Suppressor macrophage treated with lipopolysaccharide for 4 hours (primary cell): ENCODE measurements at regions not wholly inside any gene's neighbourhood (a gene's known extent, or its start where the extent isn't known, plus 50 kb on each side); places are given as distances from the start of the nearest gene placed in this dataset.

ENCODE experiments used
- DNase-seq: peaks from one replicate; pipeline ENCODE4 v3.0.0-alpha.2; 2020

DNA sequence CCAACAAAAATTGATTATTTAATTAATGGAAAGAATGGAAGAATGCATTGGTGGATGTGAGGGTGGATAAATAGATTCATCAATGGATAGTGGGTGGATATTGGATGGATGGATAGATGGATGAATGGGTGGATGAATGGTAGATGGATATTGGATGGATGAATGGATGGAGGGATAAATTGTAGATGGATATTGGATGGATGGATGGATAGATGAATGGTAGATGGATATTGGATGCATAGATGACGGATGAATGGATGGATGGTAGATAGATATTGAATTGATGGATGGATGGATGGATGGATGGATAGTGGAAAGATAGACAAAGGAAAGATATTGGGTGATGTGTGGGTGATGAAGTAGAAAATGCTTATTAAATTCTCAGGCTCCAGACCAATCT lies 123.6 kb upstream of the KAZN start:
- DNase-seq = no peak

DNA sequence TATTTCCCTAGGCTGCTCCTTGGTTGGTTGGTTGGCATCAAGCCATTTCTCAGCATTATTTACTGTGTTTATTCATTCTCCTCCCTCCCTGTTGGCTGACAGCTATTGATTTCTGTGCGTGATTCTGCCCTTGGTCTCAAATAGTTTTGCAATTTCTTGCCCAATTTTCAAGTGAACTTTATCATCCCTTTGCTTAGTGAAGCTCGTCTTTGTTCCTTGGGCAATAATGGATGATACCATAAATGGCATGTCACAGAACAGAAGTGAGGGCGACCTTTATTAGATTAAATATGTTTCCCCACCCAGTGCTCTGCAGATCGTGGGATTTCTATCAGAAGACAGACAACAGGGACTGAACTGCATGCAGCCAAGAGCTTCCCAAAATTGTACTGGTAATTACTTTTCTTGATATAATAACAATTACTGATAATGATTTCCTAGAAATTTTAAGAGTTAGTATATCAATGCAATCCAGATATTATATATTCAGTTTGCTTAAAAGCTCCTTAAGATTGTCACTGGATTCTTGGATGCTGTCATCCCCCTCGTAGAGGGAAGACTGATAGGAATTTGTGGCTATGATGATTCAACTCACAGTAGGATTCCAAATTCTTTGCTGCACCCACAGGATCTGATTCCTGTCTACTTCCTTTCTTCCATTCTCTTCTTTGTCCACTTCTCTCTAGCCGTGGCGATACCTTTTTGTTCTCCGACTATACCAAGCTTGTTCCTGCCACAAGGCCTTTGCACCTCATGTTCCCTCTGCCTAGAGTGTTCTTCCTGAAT lies 122.1 kb upstream of the KAZN start:
- DNase-seq = no peak

DNA sequence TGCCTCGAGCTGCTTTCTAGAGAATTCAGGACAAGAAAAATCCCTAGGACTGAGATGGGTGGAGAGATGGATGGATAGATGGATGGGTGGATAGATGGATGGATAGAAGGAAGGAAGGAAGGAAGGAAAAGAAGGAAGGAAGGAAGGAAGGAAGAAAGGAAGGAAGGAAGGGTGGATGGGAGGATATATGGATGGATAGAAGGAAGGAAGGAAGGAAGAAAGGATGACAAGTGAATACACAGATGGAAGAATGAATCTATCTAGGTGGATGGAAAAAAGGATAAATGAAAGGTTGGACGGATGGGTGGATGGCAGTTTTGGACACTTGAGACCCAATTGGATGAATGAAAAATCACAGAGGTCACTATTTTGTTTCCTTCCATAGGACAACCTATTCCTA lies 120.4 kb upstream of the KAZN start:
- no peak for DNase-seq

DNA sequence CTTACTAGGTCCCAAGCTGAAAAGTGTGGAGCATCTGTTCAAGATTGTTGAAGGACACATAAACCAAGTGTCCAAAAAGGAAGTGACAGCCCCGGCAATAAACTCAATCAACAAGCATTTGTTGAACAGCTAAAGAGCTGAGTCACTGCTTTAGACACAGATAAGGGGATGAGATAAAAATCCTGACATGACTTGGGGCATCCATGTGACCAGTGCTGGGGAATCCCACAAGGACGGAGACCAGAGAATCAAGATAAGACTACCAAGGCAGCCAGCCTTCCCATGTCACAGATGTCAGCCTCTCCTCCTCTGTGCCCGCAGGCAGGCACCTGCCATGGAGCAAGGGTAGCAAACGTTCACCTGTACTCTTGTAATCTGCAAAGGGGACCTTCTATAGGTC lies 118.6 kb upstream of the KAZN start:
- no peak for DNase-seq

DNA sequence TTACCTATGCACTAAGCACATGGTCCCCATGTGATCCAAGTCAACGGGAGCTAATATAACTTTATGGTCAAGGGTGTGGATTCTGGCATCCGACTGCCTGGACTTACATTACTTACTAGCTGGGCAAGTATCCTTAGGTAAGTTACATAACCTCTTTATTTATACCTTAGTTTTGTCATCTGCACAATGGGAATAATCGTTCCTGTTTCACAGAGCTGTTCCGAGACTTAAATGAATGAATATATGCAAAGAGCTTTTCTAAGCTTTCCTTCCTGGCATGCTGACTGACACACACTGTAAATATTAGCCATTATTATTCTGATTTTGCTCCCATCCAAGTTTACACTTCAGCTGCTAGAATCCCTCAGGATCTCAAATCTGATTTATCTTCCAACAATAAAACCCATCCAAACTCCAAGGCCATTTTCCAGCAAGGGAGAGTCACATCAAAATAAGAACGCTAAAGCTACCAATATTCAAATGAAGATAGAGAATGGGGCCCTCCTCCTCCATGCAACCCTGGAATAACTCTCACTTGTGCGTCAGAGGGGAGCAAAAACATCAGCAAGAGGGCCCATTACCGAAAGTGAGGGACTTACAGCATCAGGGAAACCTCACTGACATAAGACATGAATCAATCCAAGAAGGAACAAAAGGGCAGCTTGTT lies 115.6 kb upstream of the KAZN start:
- no peak for DNase-seq

DNA sequence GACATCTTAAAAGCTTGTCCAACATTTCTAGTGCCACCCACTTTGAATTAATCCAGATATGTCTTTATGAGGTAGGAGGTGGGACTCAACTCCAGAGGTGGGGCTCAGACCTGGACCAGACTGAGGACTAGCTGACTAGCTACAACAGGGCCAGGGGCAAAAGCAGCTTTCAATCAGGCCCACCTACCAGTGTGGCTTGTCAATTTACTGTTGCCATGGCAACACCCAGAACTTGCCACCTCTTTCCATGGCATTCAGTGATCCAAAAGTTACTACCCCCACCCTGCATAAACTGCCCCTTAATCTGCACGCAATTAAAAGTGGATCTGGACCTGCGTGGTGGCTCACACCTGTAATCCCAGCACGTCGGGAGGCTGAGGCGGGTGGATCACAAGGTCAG lies 113.2 kb upstream of the KAZN start:
- DNase-seq = no peak

DNA sequence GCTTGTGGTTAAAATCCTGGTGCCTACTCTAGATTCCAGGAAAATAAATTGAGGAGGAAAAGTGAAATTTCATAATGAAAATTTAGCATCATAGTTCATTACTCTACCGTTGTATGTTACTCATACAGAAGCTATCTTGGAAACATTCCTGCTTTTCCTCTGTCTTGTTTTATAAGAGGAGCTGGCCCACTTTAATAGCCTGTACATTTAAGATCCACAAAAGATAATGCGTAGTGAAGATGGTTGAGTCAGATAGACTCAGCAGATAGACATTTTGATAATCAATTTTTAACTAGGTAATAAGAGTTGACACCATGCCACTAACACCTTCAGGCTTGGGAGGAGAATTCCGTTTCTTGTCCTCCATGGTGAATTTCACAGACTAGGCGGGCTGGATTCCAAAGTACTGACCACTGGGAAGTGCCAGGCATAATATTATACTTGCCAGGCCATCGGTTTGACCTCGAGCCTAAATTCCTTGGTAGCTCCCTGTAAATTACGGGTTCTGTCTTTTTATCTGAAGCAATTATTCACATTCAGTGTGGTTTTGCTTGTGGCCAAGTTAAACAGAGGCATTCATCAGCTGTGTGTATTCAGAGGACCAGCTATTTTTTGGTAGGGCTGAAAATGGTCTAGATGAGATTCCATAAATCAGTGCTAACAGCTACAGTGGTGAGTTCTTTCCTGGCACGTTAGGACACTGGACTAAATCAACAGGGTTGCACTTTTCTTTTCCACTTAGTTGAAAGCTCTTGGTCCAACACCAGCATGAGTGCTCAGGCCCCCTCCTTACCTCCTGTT lies 111.9 kb upstream of the KAZN start:
- no peak for DNase-seq

DNA sequence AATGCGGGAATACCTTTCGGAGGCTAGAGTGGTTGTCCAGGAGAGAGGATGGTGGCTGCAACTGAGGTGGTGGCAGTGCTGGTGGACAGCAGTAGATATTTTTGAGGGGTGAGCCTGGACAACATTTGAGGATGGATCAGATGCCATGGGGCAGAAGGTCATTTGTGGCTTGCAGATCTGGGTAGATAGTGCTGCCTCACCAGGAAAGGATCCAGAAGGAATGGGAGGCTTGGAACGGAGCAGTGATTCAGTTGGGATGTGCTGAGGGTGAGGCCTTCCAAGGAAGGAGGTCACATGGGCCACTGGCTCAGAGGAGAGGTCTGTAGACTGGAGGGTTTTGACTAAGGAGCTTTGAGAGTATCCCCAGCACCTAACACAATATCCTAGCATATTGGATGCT lies 110.8 kb upstream of the KAZN start:
- DNase-seq = no peak

DNA sequence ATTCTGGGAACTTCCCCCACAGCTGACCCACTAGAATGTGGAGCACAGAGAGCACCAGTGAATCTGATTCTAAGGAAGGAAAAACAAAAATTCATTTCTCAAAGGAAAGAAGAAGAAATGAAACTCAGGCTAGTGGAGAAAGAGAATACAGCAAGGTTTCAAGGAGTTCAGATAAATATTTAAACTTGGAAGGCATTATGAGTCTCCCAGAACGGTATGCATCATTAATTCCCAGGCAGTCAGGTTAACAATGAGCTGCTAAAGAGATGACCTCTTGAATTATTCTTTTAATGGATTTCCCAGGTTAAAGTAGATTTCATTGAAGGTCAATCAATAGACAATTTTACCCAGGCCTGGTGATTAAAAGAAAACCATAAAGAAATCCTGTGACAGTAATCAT lies 103.6 kb upstream of the KAZN start:
- DNase-seq = no peak

DNA sequence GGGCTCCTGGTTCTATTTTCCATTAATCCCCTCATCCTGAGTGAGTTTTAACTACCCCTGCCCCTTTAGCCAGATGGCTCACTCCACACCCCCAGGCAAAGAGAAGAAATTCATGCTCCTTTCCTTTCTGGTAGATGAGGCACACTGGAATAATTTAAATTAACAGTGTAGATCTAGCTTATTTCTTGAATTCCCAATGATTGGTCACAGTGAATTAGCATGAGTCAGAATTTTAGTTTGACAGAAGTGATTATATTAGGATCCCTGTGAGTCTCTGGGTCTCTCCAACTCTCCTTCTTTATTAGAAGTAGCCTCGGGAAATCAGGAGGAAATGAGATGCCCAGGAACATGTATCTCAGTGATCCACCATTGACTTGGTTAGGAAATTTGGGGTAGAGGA lies 103.1 kb upstream of the KAZN start:
- DNase-seq = no peak

DNA sequence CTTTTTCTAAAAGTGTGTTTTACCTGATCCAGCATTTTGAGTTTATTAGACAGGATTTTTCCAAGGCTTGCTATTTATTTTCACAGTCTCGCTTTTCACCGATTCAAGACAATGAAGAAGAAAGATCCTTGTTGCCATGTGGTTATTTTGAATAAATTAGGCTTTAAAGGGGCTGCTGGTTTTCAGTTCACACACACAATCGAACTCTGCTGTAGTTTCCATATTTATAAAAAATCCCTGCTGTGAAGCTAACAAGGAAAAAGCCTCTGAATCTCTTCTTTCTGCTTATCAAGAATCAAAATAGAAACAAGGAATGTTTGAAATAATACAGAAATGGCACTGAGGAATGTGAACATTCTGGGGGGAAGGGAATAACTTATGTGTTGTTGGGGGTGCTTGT lies 102.5 kb upstream of the KAZN start:
- no peak for DNase-seq

DNA sequence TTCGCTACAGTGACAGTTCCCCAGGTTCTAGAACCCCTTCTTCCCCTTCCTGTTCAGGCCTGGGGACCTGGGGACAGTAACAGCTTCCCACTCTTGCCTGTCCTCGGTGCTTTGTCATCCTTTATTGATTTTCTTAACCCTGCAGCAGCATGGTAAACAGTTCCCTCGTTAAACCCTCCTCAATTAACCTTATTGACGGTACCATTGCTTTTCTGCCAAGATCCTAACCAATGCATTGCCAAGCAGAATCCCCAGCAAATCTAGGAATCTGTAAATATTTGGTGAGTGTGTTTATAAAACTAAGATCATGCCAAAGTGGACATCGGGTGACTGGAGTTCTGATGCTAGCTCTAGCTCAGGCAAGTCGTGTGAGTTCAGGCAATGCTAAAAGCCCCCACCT lies 99.6 kb upstream of the KAZN start:
- DNase-seq = no peak

DNA sequence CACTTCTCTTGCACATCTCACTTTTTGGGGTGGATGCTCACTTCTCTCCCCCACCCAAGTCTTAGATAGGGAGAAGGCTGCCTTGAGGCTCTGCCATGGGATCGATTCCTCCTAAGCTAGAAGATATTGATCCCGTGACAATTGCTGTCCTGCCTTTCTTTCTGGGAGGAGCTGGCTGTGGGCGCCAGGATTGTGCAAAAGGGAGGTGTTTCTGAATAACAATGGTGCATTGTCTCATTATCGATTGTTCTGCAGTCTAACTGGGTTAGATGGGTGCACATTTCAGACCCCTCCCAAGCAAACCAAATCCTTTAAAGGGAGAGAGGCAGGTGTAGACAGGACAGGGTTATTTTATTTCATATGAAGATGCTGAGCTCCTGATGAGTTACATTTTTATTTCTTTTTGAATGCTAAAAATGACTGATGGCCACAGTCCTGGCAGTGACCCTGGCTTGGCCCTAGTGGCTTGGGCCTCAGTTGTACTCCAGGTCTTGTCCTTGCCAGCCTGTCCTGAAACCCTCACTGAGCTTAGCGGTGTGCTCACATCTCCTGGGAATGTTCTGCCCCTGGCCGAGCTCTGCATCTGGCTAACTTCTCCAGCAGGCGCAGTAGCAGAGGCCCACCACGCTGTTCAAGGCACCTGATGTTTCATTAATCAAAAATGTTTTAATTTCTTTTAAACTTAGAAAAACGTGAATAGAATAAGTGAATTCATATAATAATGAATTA lies 99.0 kb upstream of the KAZN start:
- DNase-seq = no peak

DNA sequence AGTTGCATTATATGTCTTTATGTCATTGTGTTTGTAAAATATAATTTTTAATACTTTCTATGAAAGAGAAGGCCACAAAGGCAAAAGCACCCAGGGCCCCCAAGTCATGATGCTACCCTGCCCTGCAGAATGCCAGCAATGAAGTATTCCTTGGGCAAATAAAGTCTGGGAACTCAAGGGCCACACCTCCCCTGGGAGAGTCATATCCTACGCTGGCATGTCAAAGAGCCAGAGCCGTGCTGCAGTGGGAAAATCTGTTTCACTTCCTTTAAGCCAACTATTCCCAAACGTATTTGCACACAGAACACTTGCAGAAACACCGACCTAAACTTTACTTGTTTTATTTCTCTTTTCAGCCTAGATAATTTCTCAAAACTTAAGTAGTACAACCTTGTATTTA lies 98.4 kb upstream of the KAZN start:
- no peak for DNase-seq

DNA sequence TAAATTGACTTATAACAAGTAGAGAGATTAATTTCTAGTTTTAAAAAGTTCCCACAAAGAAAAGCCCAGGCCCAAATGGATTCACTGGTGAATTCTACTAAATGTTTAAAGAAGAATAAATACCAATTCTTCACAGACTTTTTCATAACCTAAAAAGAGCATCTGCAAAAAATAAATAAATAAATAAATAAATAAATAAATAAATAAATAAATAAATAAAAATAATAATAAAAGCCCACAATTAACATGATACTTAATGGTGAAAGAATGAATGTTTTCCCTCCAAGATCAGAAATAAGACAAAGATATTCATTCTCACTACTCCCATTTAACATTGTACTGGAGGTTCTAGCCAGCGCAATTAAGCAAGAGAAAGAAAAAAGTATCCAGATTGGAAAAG lies 97.6 kb upstream of the KAZN start:
- no peak for DNase-seq

DNA sequence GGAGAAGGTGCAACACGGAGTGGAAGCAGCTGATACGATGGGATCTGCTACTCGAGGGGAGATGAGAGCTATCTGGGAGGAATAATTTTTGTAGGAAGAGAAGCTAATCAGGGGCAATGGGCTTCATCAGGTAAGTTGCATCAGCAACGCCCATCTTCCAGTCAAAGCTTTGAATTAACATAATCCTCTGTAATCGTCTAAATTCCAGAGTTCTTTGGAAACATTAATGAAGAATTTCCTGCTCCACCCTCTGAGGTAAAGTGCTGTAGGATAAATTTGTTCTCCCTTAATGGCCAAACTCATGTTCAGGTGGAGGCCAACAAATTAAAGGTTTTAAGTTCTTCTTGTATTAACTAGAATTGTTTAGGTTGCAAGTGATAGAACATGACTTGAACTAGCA lies 94.0 kb upstream of the KAZN start:
- DNase-seq = no peak

DNA sequence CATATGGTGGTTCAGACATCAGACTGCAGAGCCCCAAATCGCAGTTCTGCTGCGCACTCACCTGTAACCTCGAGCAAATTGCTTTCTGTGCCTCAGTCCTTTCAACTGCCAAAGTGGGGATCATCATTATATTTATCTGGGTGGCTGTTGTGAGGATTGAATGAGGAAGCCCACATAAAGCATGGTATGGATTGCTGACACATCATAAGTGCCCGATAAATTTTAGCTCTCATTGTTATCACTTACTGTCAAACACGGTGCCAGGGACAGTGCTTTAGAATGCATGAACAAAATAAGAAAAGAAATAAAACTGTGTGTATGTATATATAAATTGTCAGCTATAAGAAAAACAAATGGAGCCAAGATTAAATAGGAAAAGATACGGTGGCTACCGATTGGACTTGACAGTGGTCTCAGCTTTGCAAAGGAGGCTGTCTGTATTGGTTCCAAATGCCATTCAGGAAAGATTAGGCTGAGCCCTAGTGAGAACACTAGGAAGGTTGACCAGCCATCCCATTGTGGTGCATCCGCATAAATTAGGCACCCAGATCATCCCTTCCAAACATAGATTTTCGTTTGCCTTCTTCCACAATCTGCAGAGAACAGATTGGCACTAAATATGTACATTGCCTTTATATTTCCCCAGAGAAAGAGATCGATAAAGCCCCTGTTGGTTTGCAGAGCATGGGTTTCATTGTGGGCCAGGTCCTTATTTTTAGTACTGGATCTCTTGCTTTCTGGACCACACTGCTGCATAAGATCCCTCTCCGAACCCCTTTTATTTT lies 91.8 kb upstream of the KAZN start:
- DNase-seq = no peak

DNA sequence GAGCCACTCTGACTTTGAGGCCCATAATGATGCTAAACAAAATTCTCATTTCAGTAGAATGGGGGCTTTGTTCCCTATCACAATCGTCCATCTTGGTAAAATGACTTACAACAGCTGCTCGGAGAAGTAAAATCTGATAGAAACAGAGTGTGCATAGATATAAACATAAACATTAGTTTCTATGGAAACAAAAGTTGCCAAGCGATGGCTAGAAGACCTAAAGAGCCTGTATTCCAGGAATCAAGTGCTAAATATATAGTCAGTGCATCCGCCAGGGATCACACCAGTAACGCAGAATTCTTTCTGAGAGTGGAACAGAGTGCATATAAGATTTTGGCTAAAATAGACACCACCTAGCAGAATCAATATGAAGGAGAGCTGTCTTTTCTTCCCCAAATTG lies 91.2 kb upstream of the KAZN start:
- DNase-seq = no peak

DNA sequence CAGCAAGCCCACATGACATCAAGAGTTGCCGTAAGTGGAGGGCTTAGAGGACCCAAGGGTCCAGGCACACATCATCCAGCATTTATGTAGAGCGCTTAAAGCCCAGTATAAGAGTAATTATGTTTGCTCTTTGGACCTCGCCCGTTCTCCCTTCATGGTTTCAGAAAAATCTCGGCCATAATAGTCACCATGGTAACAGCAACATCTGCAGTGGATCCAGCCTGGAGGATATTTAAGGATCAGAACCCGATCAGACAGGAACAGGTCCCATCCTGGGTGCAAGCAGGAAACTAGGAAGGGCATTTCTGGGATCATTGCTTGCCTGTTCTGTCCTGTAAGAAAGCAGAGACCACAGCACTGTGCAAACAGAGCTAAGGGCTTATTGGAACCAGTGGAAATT lies 89.9 kb upstream of the KAZN start:
- no peak for DNase-seq

DNA sequence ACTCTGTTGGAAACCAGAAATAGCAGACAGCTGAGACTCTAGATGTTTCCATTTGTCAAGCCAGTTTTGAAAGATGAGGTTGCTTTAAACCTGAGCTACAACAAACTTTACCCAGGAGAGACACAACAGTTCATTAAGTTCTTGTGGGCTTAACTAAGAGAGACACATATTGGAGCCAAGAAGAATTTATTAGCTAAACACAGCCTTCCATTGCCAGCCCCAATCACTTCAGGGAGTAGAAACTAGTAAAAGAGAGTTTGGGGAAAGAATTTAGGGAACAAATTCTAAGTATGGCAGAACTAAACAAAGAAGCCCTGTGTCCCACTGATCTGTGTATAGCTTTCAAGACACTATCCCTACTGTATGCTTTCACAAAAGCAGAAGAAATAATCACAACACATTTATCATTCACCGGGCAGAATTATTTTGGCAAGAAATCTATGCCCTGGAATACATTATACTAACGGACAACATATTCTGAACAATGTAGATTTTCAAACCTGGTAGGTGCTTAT lies 87.3 kb upstream of the KAZN start:
- no peak for DNase-seq

DNA sequence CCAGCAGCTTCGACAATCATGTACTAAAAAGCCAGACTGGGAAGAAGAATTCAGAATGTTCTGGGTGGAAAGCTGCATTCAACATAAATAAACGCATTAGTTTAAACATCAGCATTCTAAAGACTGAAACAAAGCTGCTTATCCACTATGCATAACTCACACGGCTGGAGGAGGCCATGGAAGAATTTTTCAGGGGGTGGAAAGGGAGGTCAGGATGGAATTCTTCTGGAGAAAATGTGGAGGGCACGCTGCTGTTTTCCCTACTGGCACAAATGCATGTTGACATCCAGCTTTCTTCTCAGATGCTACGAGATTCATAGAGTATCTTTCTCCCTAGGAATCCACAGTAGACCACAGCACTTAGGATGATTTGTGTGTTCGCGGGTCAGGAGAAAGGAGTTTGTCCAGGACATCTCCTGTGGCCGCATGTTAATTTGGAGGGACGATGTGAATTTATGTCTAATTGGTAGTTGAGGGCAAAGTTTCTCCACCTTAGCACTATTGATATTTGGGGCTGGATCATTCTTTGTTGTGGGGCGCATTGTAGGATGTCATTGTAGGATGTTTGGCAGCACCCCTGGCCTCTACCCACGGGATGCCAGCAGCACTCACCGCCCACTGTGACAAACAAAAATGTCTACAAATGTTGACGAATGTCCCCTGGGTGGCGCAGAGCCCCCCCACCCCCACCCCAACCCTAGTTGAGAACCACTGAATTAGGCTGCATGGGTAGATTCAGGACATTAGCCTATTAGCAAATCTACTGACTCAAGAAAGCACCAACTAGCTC lies 86.5 kb upstream of the KAZN start:
- no peak for DNase-seq

DNA sequence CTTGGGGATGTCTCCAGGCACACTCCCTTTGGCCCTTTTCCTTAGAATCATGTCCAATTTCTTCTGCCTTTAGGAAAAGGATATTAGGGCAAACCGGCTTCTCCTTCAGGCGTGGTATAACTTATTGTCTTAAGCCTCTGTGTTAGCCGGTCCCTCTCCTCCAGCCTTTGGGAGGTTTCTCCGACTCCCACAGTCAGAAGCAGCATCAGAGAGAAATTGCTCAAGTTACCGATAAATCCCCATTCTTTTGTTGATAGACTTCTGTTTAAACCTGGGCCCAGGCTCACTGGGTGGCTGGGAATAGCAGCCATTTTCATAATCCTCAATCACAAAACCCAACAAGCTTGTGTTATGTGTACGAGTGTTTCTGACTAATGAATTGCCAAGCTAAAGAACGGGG lies 85.4 kb upstream of the KAZN start:
- no peak for DNase-seq
